HG03520 (cell line): ENCODE measurements at regions not wholly inside any gene's neighbourhood (a gene's known extent, or its start where the extent isn't known, plus 50 kb on each side); places are given as distances from the start of the nearest gene placed in this dataset.

Experiments
- ATAC-seq: cut with Tn5 transposase; IDR thresholded peaks from one replicate; pipeline ENCODE4 v1.9.1; 2021; ENCODE audit warnings: mild to moderate bottlenecking, moderate library complexity; ENCODE audit not compliant: unreplicated experiment

DNA sequence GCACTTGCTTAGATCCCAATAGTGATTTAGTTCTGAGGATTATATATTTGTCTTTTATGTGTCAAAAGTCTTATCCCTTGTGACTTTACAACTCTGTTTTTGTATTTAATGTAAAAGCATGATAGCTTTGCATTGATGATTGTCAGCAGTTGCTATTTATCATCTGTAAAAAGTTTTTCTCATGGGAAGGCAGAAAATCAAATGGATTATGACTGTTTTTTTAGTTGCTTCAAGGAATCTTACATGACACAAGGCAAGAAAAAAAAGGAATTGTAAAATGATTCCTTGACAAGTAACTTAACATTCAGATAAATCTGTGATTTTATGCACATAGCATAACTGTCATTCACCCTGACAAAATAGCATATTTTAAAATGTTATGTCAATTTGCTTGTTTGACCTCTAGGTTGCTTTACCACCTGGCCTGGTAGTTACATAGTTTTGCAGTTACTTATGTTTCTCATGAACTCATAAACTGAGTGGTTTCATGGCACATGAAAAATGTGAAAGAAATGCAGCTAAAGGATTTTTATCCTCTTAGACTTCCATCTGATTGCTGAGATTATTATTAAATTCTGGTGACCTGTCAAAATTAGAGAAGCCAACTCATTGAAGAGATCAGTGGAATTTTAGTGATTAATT is 622.6 kb downstream of the ADGRL2 start:
- no peak for ATAC-seq

DNA sequence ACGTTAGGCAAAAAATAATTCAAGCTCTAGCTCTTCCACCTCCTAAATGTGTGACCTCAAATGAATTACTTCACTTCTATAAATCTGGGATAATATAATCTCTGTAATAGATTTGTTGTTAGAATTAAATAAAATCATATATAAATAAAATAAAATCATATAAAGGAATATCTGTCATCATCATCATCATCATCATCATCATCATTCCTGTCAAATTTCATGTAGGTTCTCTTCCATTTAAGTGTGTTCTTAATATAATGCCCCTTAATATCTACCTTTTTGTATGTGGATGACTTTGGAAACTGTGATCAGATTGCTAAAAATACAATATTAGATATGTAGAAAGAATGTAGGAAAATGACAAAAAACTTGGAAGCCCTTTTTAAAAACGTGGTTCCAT is 621.0 kb downstream of the ADGRL2 start:
- no peak for ATAC-seq

DNA sequence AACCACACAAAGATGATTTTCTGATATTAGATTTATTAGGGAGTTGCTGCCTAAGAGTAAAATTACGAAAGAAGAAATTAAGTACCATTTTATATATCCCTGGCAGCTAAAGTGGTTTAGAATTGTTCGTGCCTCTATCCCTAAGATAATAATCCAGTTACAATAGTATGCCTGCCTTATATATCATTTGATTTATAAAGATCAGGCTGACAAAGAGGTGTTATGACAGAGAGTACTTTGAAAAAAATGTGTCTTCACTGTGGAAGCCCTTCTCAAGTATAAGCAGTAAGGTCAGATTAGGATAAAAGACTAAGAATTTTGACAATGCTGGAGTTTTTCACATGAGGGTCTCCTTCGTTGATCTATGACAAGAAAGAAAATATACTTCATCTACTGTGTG is 619.9 kb downstream of the ADGRL2 start:
- no peak for ATAC-seq

DNA sequence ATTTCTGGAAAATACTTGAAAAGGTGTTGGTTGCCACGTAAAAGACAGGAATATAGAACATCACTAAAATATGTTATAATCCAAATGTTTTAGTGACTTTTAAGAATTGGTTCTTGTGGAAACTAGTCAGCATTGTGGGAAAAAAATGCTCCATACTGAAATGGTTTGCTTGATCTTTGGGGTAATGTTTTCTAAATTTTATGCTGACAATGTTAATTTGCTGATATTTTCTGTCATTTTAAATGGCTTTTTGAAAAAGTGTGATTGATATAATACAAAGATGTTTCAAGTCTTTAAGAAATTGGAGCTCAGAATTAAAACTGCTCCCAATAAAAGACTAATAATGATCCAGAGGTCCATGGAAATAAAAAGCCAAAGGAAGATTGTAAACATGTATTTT is 610.9 kb downstream of the ADGRL2 start:
- no peak for ATAC-seq

DNA sequence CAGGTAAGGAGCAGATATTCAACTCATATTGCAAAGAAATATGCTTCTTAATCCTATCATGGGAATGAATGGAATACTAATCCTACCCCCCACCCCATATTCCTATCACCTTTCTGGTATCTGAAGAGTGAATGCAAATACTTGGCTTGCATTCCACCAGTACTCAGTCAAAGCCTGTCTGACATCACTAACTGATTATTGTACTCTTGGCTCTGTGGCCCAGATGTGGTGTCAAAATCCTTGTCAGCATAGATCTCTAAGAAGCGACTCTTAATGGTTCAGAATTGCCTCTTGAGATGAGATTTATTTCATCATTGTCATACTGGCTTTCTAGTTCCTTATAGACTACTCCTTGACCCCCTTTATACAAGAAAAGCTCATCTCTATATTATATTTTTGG is 604.6 kb downstream of the ADGRL2 start:
- no peak for ATAC-seq

DNA sequence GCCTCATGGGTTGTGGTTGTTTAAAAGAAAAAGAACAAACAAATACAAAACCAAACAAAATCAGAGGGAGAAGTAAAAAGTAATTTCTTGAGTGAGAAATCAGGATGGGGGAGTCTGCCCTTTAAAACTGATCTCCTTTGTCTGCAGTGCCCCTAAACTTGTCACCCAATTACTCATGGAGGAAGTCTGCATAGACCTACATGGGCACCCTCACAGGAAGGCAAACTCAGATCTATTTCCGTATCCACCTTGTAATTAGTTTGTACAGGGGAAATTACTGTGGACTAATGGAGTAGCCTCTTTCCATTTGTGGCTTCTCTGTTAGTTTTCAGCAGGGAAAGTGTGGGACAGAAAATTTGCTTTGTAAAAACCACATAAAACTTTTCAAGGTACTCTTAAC is 600.4 kb downstream of the ADGRL2 start:
- ATAC-seq: no peak

DNA sequence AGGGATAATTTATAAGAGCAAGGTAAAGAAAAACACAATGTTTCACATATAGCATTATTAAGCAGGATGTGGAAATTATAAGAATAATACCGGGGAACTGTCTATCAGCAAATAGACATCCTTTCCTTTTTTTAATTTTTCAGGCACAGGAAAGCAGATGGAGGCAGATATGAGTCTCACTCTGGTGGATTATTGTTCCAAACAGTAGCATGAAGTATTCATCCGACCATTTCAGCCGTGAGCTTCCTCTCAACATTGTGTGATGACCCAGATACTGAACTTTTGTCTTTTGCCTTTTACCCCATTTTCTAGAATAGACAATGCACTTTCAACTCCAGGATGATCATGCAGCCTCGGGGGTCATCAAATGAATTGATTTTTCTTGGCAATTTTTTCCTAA is 599.8 kb downstream of the ADGRL2 start:
- ATAC-seq: no peak

DNA sequence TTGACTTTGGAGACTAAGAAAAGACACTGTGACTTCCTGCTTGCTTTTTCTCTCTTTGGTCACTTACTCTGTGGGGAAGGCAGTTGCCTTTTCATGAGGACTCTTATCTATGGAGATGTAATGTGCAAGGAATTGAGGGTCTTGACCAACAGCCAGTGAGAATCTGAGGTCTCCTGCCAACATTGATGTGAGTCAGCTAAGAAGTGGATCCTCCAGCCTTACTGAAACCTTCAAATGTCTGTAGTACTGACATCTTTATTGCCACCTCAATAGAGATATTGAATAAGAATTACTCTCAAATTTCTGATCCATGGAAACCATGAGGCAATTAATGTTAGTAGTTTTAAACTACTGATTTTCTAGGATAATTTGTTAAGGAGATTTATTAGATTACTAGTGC is 598.4 kb downstream of the ADGRL2 start:
- ATAC-seq: no peak

DNA sequence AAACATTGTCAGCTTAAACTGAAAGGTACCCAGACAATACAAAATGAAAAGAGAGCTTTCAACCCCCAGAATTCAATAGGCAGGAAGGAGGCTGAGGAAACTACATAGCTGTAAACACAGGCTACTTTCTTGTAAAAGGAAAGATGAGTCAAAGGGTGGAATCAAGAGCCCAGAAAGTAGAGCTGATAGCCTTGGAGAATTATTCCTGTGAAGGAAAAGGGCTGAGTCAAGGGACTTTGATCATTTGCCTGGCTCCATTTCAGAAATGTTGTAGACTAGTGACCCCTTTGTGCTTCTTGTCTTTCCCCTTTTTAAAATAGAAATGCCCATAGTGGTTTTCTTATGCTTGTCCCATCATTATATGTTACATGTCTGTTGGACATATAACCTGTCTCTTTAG is 597.6 kb downstream of the ADGRL2 start:
- no peak for ATAC-seq

DNA sequence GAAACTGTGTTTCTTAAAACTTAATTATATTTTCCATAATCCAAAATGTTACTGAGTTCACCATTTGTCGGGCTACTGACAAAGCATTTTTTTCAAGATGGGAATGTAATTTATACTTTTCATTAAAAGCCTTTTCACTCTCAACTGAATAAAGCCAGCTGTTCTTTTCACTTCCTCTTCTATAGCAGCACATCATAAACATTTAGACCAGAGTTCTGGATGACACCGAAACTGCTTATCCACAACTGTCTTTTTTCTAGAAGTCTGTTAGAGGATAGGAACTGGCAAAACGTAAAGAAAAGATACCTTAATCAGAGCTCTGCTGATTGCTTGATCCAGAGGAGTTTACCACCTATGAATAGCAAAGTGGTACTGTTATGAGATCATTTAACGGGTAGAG is 594.7 kb downstream of the ADGRL2 start:
- no peak for ATAC-seq

DNA sequence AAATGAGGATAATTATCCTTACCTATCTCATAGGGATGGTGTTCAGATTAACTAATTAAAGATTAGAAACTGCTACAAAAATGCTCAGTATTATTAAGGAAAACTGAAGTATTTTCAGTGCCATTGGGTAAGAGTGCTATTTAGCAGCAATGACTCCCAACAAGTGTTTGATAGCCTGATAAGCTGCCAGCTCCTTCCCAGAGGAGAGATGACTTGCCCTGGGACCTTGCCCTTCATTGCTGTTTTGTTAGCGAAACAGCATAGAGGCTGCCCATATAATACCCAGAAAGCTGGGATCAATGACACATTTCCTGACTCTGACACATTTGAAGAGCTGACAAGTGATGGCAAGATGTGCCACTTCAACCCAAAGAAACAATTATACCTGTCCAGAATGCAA is 592.2 kb downstream of the ADGRL2 start:
- ATAC-seq: no peak

DNA sequence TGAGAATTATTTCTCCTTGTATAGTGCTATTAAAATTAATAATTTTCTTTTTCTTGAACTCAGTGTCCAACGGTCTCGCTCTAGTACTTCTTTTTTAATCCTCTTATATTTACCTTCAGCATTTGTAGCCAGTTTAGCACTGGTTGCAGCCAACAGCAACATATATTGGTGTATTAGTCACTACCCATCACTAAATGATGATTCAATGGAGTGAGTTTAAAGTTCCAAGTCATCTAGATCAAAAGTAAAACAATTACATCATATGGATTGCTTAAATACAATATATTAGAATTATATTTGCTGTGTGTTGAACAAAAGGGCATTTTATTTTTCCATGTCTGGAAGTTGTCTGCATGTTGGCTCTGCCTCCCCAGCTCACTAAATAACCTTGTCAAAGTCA is 591.8 kb downstream of the ADGRL2 start:
- no peak for ATAC-seq

DNA sequence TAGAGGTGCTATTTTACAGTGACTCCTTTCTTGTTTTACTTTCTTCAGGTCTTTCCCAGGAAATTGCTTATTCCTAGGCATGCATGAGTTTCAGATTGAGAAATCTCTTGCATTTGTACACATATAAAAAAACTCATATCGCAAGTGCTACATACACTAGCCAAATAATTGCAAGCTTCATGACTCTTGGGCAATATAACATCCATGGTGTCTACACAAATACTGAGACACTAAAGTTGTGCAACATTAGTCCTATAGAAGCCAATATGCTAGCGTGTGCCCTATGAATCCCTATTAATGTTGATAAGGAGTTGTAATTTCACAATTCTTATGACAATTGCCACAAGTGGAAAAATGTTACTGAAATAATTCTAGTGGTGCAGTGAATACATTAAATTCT is 591.0 kb downstream of the ADGRL2 start:
- ATAC-seq: no peak

DNA sequence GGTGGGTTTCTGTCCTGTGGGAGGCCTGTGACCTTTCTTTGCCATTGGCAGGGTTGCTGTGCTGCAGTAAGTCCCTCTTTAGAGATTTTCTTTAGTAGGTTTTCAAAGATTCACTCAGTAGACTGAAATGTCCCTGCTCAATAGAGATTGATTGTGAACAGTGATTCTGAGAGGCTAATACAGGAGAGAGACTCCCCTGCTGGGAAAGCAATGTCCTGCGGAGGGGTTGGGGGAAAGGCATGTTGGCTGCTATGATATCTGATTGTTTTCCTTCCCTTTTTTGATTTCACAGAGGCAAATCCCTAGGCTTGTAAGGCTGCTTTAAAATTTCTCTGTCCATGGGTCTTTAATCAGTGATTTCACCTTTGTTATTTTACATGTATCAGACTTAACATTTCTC is 589.9 kb downstream of the ADGRL2 start:
- no peak for ATAC-seq

DNA sequence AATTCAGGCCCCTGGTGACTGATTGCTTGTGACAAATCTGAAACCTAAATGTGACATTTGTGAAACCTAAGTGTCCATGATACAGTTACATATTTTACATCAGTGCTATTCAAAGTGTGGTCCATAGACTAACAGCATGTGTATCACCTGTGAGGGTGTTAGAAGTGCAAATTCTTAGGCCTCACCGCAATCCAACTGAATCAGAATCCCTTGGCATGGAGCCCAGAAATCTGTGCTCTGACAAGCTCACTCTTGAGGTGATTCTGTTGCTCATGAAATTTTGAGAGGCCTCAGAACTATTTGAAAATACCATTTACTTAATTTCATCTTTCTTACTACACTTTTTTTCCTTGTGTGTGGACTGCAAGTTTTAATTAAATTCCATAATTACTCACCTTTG is 587.9 kb downstream of the ADGRL2 start:
- no peak for ATAC-seq

DNA sequence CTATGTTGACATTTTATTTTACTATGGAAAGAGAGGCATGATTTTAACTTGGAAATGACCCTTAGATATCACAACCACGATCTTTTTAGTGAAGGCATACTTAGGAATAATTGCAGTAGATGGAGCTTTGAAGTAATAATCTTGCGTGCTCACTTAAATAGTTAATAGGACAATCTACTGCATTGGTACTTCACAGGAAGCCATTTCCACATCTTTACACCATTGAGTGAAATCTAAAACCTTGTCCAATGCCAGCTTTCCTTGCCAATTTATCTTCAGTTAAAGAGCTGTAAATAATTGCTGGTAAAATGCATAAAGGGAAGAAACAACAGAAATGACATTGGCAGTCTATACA is 586.3 kb downstream of the ADGRL2 start:
- ATAC-seq: no peak

DNA sequence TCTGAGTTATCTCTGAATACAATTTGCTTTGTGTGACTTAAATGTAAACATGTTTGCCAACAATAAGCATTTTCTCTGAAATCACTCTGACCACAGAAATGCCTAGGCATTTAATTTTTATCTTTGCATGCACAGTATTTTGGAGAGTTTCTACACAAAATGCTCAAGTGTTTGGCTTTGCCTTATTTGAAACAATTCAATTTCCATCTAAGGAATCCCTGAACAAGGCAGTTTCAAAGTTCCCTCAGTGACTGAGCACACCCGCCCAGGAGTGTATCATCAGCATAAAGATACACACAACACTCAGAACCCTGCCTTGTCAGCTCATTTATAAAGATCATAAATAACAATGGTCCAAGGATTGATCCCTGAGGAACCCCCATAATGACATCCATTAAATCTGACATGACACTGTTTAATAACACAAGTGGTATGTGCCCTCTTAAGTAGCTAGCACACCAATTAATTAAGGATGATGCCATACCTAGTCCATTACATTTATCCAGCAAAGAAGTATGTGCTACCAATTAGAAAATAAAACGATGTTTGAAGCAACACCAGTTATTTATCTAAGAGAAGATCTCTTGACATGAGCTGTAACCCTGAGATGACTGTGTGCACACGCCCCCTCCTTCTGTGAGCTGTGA is 585.8 kb downstream of the ADGRL2 start:
- no peak for ATAC-seq

DNA sequence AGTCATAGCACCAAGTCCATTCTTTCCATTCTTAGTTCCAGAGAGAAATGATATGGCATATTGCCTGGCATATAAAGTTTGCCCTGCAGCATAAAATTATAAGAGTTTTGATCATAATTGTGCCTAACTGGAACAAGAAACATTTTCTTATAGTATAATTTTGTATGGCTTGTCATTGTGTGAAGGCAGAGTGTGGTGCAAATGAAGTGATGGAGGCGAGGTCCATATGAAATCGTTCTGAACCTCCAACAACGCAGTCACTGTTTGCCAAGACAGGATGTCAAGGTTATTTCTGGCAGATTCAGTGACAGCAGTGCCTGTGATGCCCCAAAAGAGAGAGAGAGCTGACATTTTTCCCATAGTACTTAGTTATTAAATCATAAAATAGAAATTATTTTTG is 584.0 kb downstream of the ADGRL2 start:
- ATAC-seq: no peak

DNA sequence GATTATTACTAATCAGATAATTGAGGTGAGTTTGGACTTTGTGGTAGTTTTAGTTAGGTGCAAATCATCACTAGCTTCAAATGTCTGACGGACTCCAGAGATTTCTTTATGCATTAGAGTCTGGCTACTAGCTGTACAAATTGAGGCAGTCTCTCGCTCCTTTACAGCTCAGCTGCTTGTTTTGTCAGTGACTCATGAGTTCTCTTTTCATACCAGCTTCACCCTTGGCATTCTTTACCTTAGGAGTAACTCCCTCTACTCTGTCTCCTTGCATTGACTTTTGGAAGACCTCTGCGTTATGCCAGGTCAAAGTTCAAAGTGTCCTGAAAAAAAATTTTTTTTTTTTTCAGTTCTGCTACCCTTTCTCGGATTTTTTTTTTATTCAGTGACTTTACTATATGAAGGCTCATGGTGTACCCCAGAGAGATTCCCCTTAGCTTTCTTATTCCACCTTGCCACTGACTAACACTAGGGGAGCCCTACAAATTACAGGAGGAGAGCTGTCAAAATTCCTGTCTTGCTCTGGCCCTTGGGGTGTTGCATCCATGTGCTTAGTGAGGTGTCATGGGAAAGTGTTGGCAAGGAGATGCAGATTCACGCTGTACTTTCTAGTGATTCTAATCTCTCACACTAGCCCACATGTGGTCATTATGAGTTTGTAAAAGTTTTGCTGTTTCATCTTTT is 576.6 kb downstream of the ADGRL2 start:
- no peak for ATAC-seq

DNA sequence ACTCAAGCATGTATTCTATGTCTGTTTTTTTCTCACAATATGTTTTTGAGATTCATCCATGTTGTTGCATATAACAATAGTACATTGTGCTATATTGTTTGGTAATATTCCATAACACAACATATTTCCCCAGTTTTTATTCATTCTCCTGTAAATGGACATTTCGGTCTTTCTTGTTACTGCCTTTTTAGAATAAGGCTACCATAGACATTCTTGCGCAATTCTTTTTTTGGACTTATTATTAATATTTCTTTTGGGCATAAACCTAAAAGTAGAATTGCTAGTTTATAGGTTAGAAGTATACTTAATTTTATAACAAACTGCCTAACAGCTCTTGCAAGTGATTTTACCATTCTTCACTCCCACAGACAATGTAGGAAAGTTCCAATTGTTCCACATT is 573.0 kb downstream of the ADGRL2 start:
- no peak for ATAC-seq

DNA sequence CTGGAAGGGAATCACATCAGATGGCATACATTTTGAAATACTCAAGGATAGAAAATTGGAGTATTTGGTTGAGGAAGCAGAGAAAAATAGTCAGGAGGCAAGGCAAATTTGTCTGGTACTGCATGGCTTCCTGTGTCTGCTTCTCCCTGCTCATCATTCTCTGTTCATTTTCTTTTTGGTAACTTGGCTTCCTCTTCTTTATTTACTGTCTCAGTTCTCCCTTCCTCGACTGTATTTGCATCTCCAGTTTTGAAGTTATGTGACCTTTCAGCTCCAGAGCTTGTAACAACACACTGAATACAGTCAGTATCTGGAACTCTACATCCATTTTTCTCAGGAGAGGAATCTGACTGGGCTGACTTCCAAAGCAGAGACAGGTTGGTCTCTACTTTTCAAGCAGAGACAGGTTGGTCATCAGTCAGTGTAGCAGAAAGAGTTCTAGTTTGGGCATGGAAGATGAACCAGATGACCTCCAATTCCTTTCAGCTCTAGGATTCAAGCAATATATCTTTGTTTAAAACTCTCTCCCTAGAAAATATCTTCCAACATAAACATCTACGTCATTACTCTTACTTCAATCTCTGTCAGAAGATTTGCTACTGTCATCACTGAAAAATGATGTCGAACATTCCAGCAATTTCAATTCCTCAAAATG is 571.2 kb downstream of the ADGRL2 start:
- no peak for ATAC-seq

DNA sequence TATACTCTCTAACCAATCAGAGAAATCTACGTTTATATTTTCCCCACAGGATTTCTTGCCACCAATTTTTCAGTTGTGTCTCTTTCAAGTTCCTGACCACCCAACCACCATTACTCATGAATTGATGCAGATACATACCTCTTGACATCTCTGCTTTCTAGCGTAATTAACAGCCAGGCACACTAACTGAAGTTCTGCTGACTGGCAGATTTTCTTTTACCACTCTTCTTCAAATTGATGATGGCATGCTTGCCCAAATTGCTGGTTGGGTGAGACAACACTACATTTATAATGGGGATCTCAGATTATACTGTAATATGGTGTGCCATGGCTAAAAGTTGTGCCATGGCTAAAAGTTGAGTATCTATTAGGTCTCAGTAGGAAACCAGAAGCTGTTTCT is 566.7 kb downstream of the ADGRL2 start:
- no peak for ATAC-seq
